ENCODE measurements at regions not wholly inside any gene's neighbourhood (a gene's known extent, or its start where the extent isn't known, plus 50 kb on each side); places are given as distances from the start of the nearest gene placed in this dataset.

GRCh38 chr18:43876748-43877147 is 599.5 kb upstream of the SYT4 start (continued):
- TF ChIP-seq TCF7L2 (IDR thresholded peaks at IDR 0.05; ENCODE audit: borderline replicate concordance, extremely low read depth, insufficient read depth, insufficient read length): no peak
- TF ChIP-seq SP1 (IDR thresholded peaks at IDR 0.05; ENCODE audit: low read depth): no peak
- no peak for TF ChIP-seq EZH2phosphoT487 (IDR thresholded peaks at IDR 0.05; ENCODE audit: borderline replicate concordance)
- TF ChIP-seq YY1 (IDR thresholded peaks at IDR 0.05; ENCODE audit: extremely low read depth, insufficient replicate concordance, low read depth, low read length): no peak
- TF ChIP-seq, protein P1, sequence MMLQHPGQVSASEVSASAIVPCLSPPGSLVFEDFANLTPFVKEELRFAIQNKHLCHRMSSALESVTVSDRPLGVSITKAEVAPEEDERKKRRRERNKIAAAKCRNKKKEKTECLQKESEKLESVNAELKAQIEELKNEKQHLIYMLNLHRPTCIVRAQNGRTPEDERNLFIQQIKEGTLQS (IDR thresholded peaks at IDR 0.05): no peak

DNA sequence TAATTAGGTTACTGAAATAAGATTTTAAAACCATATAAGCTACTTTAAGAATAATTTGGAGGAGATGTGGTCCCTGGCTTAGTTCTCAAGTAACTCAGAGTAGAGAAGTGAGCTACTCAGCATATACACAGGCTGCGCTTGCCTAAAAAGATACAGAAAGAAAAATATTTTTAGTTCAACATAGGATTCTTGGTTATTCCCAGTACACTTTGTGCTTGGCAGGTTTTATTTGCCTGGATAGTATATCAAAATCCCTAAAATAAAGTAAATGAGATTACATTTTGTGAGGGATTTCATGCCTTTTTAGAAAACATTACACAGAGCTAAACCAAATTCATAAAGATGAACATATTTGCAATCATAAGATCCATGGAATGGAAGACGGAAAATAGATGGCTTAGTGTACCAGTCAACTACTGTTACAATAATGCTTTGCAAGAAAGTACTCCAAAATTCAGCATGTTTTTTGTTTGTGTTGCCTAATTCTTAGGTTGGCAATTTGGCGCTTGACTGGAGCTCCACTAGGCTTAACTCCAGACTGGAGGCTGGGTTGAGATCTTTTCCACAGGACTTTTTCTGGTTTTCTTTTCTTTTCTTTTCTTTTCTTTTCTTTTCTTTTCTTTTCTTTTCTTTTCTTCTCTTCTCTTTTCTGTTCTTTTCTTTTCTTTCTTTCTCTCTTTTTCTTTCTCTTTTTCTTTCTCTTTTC is 600.5 kb upstream of the SYT4 start:
- BruUV-seq (replicated peaks): no TSS peak
- H3K79me2 ChIP-seq (ENCODE audit: insufficient read depth, low read length): no peaks in the 10 kb centered on the region

More for the DNA sequence above, 600.5 kb upstream of the SYT4 start:
- Histone ChIP-seq H3K27ac (ENCODE audit: low read depth, low read length) (no peak overlapping the region), H3K4me2 (ENCODE audit: low read length) (no peak overlapping the region), H3K27me3 (ENCODE audit: insufficient read depth, low read length) (no peaks in the 10 kb centered on the region), H3K9me2 (ENCODE audit: insufficient read depth) (no peaks in the 10 kb centered on the region), H3K9ac (ENCODE audit: low read length) (no peak overlapping the region), H3K9me3 (ENCODE audit: control insufficient read depth in 1 of 2, insufficient read depth in 1 of 2, low read depth in 1 of 2, low read length in 2 of 2) (peaks cover 21 to 33% of the 10 kb centered on the region in 2 experiments; a peak in 2 of 4 replicates), H3K36me3 (ENCODE audit: control insufficient read depth in 1 of 2, insufficient read depth in 2 of 2, low read length in 2 of 2) (no peaks in the 10 kb centered on the region), H2AFZ (ENCODE audit: low read depth, low read length, poor library complexity, severe bottlenecking) (no peak overlapping the region), H3K4me3 (replicated peaks in 1 of 2; ENCODE audit: low read depth in 1 of 2, low read length in 2 of 2) (no peak overlapping the region), H4K20me1 (ENCODE audit: insufficient read depth) (no peaks in the 10 kb centered on the region), H3K4me1 (ENCODE audit: control insufficient read depth in 1 of 2, insufficient read depth in 2 of 2, low read length in 2 of 2) (no peaks in the 10 kb centered on the region)
- RAD21 ChIA-PET (ENCODE audit: low non-redundant PET in 1 of 2, low total read pairs in 2 of 2, uncharacterized antibody in 2 of 2, unreplicated experiment in 2 of 2): no interaction called here
- intact Hi-C loops (cut with micrococcal nuclease): no loop called here
- TF ChIP-seq RAD21 (IDR thresholded peaks at IDR 0.05; ENCODE audit: low read depth) (no peak), CEBPB (IDR thresholded peaks at IDR 0.05; ENCODE audit: low read depth) (no peak), SIN3A (IDR thresholded peaks at IDR 0.05; ENCODE audit: low read depth) (no peak), ZNF274 (IDR thresholded peaks at IDR 0.05; ENCODE audit: low read depth, low read length) (no peak), SRF (IDR thresholded peaks at IDR 0.05; ENCODE audit: low read depth) (no peak), EZH2phosphoT487 (IDR thresholded peaks at IDR 0.05; ENCODE audit: borderline replicate concordance) (no peak), EZH2 (IDR thresholded peaks at IDR 0.05) (no peak)
- POLR2A ChIA-PET: no interaction called here
- CTCF ChIA-PET: no interaction called here
- no peak for DNase-seq (ENCODE audit: low read depth, low spot score)
- ATAC-seq: no peak

Measured in HCT116 (cell line).